GM18498 (cell line): ENCODE measurements at regions not wholly inside any gene's neighbourhood (a gene's known extent, or its start where the extent isn't known, plus 50 kb on each side); places are given as distances from the start of the nearest gene placed in this dataset.

ENCODE experiments used
- ATAC-seq: cut with Tn5 transposase; IDR thresholded peaks from one replicate; pipeline ENCODE4 v1.9.1; 2021; ENCODE audit warnings: mild to moderate bottlenecking, moderate library complexity; ENCODE audit not compliant: unreplicated experiment

DNA sequence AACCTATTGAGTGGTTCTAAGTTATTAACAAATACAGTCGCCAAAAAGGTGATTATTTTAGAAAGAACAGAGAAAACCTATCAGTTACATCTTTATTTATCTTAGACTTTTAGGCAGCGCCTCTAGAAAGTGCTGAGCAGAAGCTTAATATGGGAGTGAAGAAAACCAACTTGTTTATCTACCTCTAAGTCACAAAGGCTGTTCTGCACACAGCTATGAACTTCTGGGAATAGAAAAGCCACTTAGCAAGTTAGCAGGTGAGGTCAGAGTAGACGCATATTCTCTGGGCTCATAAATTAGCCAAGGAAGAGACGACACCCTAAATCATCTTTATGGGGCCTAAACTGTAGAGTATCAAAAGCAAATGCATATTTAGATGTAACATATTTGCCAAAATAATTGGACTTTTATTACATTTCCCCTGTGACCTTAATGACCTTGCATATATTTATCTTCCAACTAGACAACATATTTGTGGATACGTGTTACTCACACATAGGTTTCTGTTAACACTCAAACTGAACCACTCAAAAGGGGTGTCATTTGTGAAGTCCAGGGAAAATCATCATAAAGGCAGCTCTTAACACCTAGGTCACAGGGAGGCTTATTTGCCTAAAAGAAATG lies 267.1 kb downstream of the ADGB start:
- no peak for ATAC-seq

DNA sequence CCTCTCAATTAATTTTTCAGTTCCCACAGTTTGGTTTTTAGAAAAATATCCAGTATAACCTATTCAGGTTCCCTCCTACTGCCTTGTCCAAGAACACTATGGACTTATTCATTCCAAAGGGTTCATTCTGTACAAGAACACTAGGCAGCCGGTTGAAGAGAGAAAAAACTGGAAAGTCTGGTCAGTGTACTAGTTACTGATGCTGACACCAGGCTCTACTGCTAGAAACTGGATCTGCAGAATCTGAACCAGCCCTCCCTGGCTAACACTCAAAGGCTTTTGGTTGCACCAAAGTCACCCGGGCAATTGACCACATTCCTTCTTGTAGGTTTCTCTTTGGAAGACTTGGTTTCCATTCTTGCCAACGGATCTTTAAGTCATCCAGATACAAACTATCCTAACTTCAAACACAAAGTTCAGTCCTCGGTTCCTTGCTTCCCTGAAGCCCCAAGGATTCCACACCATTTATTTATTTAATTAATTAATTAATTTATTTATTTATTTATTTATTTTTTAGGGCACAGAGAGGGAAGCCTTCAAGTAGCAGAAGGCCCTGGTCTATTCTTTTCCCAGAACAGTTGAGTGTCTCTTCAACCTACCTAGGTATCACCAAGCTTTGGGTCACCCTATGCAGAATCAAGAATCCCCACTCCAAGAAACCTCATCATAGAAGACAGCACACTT lies 268.1 kb downstream of the ADGB start:
- no peak for ATAC-seq

DNA sequence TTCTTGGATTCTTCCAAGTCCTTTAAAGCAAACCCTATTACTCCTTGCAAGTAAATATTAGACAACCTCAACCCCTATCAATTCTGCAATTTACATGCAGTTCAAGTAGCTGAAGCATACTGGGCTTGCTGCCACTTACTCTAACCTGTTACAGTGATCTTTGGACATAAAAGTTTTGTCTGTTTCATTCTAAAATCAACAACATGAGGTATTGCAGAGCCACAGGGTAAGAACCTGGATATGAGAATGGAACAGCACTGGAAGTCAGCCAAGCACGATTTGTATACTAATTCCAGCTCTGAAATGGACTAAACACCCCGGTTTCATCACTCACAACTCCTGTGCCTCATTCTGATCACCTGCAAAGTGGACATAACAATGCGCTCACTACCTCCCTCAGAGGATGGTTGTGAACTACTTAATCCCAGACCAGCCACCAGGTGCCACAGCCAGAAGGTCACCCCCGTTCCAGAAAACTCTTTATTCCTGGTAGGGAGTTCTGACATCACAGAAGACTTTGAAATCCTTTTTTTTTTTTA lies 270.0 kb downstream of the ADGB start:
- ATAC-seq = no peak

DNA sequence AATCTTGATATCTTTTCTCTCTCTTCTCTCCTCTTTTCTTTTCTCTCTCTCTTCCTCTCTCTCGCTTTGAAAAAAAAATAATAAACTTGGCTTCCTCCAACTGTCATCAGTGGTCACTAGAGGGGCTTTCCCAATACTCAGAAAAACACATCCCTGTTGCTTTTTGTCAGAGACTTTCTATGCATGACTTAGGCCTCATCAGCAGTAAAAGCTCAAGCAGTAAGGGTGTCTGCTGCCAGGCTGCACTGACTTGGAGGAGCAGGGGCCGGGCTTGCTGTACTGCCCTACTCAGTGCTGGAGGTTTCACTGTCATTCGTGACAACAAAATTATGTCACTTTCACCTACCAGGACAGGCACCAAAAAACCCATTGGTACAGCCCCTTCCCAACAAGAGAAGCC lies 272.0 kb downstream of the ADGB start:
- ATAC-seq = peak; percentile 80

DNA sequence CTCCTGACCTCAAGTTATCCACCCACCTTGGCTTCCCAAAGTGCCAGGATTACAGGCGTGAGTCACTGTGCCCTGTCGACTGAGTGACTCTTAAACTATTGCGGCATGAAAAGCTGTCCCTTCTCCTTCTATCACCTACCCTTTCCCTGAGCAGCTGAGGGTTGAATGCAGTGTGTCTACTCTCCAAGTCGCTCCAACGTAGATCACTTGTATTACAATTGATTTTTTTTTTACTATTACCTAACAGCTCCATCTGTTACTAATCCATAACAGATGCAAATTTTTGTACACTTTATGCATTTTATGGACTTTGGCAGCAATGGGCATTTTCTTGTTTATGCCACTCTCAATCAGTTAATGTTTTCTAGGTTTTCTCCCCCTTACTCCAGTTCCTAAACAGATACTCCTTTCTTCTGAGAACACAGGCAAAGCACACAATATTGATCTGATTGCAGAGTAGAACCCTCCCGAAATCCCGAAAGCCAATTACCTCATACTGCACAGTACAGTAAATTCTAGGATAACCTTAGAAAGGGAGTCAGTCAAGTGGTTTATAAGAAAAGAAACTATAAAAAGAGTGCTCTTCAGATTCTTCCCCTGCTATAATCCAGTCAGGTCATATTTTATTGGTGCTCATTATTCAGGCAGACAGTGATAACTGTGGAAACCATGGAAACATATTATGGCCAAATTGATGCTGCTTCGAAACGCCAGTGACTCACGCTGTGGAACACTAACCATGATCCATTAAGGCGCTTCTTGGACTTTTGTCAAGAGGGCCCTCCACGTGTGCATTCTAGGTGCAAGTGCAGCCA lies 273.0 kb downstream of the ADGB start:
- no peak for ATAC-seq

DNA sequence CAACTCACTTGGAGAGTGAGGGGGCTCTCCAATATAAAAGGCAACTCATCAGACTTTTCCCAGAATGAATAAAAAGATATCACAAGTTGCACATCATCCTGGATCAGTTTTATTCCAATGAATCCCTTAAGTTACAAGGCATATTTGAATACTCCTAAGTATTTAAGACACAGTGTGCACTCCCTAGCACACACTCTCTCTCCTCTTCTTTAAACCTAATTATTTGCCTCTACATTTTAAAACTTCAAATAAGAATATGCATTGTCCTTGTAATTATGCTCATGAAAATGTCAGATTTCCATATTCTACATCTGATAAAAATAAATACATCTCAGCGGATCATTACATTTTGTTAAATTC lies 273.6 kb downstream of the ADGB start:
- ATAC-seq = no peak

DNA sequence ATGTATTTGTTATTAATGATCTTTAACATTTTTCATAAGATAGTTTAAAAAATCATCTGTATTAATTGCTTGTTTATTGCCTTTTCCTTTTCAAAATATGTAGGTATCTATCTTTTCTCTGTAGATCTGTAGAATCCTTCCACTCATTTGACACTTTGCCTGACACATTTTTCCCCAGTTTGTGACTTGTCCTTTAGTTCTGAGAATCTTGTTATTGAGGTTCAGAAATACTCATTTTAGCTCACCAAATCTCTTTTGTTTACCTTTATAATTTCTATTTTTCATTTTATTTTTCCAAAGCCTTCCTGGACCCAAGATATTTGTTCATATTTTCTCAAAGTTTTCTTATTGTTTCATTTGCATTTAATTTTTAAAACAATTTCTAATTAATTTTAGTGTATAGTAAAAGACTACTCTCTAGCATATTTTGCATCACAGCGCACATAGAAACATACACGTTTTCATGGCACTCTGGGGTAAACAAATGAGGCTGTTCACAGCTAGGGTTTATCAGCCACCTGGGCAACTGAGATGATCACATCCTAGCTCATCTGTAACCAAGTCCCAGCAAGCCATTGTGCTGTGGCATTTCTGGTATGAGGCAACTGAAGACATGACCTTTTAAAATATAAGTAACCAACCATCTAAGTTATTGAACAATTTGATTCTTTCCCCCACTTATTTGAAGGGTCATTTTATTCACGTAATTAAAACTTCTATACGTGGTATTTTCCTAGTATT lies 275.7 kb downstream of the ADGB start:
- ATAC-seq = no peak

DNA sequence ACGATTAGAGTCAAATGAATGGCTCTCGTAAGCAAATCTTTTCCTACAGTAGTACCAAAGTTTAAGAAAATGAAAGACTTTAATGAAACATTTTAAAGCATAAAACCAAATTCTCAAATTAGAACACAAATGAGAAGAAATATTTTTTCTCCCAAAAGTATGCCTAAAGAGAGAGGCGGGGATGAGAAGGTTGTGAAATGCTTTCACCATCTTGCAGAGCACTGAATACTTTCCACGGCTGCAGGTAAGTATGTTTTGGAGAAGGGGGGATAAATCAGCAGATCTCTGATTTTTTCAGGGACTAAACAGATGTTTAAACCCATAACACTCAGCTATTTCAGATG lies 277.1 kb downstream of the ADGB start:
- ATAC-seq = no peak

DNA sequence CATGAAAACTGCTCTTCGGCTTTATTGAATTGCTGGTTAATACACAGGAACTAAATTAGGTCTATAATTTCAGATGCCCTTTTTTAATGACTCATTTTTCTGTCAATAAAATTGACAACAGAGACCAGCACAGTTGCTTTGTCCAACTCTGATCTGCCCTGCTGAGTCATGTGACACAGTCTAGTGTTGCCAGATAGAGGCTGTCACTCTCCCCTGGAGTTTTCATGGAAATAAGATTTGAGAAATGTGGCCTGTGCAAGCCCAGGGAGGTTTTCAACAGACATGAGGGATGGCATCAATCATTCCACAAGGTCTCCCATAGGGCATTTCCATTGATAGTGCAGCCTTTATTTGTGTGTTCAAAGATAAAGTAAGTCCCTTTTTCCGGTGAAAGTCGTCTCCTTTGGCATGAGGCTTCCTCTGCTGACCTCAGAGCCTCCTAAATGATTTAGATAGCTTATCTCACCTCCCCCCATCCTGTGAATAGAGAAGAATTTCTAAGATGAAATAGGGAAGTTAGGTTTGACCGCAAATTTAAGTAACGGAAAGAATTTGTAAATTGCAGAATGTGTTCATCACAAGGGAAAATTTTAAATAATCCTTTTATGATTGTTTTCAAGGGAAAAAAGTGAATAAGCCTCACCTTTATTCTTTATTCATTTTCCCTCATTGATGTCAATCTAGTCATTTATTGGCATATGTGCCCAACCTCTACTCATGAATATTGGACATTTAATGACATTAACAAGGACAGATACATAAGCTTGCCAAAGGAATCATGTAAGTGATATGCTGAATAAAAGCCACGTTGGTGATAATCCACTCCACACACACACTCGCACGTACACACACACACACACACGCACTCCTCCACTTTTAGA lies 277.7 kb downstream of the ADGB start:
- no peak for ATAC-seq

DNA sequence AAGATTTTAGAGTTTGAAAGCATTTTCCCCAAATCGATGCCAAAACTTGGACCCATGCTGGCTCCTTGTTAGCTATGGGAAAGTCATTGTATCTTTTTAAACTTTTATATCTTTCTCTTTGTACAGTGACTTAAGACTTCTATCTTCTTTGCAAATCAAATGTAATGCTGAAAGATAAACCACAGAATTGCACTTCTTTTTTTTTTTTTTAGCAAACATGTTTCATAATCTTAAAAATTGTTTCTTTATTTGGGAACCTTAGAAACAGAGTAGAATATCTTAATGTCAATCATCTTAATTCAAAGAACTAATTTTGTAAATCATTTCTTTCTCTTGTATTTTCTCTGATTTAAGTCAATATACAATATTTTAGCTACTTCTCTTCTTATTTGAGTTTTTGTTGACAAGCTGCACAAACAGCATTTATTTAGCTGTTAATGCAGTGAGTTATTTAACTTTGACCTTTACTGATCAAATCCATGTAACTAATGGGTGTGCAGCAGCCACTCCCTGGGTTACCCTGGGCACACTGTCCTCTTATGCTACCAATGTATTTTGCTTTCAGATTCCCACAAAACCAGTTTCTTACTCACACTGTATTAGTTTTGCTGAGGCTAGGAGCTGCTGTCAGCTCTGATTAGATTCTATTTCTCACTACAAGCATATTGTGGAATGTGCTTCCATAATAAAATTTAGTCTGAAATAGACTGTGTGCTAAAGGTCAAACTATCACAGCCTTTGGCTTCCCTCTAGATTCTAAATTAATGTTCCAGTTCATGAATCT lies 279.6 kb downstream of the ADGB start:
- ATAC-seq = no peak

DNA sequence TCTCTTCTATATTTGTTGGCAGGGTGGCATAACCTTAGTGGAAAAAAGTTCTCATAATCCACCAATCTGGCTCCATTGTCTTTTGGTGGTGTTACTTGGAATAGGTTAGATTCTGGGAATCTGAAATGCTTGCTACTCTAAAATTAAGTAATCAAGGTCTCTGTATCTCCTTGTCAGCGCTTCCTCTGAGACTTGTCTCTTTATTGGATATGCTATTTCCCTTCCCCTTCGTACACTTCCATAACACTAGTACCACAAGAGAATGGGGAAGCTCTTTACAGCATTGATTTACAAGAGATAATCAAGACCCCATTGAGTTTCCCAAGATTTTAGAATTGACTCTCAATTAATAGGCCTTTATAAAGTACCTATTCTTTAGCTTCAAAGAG lies 280.2 kb downstream of the ADGB start:
- ATAC-seq = no peak

DNA sequence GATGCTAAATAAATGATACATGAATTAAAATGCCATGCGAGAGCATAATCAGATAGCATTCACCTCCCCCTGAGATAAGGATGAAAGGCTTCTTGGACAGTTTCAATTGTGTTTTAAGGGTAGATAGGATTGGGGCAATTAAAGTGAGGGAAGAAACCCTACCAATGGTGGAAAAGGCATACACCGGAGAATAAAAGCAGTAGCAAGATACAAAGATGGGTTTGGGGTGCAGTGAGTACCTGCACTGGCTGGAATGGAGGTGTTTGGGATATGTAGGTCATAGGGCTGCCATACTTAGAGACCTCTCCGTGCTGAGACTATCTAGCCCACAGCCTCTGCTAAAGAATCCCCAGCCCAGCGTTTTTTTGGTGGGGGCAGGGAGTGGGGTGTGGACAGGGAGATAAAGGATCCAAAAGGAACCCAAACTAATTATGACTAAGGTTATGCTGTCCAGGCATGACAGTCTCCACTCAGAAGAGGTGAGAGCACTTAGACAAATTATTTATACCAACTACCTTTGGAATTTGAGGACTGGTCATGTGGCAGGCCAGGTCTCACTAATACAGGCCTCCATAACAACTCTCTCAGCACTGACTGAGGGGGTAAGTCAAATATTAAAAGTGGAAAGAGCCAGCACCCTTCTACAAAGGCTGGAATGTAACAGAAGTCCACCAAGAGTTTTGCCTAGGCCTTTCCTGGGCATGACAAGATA lies 280.8 kb downstream of the ADGB start:
- ATAC-seq = no peak

DNA sequence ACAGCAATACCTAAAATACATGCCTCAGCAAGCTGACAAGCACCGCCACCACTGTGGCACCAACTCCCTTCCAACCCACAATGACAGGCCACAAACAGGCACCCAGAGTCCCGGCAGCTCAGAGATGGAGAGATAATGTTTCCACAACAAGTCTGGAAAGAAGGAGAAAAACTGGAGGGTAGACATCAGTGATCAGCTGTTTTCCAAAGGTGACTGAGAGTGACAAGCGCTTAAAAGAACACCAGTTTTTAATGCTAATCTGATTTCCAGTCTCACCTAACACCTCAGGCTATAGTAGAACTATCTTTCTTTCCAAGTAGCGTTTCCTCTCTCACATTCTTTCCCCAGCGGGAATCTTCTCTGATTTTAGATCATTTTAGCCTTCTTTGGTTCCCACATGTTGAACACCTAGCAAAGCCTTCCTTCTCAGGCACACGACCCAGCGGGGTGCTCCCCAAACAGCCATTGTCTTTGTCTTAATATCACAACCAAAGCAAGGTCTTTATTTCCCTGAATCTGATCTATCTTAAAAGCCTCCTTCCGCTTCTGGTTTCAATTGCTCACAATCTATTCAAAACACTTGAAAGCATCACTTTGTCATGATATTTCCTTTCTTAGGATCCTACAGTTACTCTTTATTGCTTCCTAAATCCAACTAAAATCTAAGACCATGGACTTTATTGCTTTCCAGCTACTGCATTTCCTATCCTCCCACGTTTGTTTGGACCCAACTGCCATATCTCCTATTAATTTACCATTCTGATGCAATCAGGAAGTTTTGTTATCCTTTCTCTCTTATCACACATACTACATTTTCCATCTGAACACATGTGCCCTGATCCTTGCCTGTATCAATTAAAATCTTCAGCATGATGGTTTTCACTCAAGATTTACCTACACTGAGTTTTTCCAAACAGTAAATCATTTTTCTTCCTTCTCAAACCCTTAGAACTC lies 282.7 kb downstream of the ADGB start:
- no peak for ATAC-seq

DNA sequence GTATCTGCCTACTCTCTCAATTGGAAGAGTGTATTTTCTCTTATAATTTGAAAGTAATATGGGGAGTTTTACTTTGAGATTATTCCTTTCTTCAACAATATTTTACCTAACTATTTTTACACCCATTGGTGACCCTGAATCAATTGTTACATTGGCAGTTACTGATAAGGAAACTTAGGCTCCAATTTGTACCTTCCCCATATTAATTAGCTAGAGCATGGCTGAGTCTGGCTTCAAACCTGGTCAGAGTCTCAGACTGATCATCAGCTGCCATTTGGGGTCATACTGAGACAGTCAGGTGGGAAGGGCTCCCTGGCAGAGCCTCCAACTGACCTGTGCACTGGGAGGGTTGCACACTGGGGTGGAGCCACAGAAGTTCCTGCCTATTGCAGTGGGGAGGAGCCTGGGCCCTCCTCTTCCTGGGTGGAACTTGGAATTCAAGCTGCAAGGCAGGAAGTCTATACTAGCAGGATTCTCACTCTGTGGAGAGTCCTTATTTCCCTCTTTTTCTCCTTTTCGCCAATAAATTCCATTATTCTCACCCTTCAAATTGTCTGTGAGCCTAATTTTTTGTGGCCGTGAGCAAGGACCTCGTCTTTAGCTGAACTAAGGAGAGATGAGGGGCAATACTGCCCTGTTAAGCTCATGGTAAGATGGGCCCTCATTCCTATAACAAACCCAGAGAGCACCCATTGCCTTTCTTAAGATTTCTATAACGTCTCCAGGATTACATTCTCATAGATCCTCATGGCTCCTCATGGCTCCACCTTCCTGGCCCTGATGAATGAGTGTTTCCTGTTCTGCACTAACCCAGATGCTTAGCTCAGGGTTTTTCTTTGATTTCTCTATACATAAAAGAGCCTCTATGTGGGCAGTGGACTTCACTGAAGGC lies 285.1 kb downstream of the ADGB start:
- no peak for ATAC-seq

DNA sequence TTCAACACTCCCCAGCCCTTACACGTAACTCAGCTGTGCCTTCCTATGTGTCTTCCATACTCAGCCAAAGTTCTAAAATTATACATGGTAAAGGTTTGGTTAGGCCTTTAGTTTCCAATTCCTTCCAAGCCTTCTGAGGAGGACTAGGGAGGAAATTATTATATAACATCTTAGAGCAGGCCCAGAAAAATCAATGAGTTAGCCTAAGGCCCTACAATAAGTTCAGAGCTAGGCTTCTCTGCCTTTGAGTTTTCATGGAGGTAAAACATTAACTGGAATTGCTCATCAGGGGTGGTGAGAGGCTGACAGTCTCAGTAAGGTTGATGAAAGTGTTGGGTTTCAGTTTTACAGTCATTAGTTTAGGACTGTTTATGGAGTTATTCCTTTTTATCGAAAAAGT lies 286.0 kb downstream of the ADGB start:
- ATAC-seq = peak; percentile 76

DNA sequence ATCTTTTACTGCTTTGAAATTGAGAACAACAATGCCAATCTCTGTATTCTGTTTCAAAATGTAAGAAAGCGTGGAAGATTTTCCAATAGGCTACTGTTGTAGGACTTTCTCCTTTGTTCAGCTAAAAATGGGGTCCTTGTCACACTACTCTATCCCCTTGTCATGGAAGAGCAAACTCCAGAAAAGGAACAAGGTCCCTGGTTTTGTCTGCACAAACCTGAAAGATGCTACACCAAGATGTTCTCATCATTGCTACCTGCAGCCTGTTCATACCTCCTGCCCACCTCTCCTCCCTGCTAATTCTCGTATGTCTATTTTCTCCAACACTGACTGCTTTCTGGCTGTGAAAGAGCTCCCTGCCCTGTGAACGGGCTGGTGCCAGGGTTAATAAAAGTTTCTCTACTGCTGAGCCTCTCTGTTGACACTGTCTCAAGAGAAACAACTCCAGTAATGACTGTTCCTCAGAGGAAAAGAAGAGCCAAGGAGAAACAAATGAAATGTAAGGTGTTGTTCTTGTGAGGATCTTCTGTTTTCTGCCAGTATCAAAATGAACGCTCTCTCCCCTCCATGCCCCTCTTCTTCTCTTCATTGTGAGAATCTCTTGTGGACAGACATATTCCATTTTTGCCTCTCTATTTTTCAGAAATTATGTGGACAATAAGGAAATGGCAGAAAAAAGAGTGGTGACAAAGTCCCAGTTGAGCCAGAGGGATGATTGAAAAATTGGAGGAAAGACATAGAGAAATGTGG lies 287.1 kb downstream of the ADGB start:
- no peak for ATAC-seq
